Stimulated activated CD4-positive, alpha-beta T cell treated with anti-CD3 and anti-CD28 coated beads, Interleukin-12 subunit alpha, Interleukin-12 subunit beta, amount 100 ng/mL, for 48 hours (primary cell): ENCODE measurements at regions not wholly inside any gene's neighbourhood (a gene's known extent, or its start where the extent isn't known, plus 50 kb on each side); places are given as distances from the start of the nearest gene placed in this dataset.

Experiments
- DNase-seq, 3 donors: peaks; one replicate each; pipeline ENCODE4 v3.0.0-alpha.2; 2020; ENCODE audit warnings: low read depth in 2 of 3, low spot score in 1 of 3

DNA sequence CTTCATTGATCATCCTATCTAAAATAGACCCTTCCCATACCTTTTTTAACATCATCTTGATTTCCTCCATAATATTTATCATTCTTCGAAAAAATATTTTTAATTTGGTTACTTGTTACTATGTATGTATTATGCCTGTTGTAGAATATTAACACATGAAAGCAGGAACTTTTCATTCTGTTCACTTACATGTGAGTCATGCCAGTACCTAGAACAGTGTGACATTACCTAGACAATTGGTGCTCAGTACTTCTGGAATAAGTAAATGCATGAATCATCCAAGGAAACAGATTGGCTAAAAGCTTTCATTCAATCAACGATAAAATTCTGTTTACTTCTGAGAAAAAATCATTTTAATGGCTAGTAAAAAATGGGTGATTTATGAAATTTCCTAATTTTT is 76.4 kb downstream of the CXXC4 start:
- no peak for DNase-seq

DNA sequence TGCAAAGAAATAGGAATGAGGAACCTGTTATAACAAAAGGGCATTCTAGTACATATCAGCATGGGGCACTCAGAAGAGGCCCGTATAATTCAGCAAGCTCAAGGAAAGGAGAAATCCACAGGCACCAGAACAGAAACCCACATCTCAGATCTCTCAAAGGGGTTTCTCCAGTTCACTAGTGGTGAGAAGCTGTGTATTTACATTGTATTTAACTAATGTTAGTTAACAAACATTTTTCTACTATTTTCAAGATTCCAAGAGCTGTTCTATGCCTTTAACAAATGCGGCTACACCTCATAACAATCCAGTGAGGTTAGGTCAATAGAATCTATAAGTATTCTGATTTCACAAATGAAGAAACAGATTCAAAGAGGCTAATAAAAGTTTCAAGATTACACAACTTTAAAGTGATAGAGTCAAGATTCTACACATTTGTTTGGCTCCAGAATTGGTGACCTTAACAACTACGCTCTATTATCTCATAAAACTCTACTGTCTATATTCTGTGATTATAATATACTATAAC is 77.3 kb downstream of the CXXC4 start:
- no peak for DNase-seq

DNA sequence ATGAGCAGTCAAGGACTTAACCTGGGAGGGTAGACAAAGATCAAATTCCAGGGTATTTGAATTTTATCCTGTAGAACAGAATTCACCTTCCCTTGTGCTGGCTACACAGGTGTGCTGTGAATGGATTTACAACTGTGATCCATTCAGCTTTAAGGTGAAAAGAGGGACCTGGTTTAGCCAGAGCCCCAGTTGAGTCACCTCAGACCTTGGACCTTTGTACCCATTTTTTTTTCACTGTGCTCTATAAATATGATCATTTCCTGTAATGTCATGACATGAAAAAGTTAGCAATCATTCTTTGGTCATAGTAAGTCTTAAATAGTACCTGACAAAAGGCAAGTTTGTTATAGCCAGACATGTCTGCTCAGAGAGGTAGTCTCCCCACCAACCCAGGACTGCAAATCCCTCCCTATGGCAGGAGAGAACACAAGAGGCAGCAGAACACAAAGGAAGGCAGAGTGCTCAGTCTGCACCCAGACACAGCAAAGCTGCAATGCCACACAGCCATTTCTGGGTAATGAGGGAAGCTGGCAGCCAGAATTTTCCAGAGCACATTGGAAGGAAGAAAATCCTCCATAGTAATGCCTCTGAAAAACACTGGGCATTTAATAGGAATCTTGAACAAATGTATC is 77.9 kb downstream of the CXXC4 start:
- no peak for DNase-seq

DNA sequence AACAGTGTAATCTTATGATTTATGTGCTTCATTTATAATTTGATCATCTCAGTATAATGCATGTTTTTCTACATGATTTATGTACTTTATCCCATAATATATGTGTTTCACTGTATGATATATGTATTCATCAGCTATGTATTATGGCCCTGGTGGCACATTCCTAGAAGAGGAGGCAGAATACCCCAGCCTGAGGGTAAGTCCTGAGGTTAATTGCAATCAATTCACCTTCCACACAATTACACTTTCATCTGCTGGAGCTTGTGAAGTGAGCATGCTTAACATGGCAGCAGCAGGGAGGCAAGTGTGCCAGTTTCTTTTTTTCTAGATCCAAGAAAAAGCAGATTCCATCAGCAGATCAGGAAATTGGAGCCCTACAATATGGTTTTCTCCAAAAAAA is 81.2 kb downstream of the CXXC4 start:
- DNase-seq, result no peak

DNA sequence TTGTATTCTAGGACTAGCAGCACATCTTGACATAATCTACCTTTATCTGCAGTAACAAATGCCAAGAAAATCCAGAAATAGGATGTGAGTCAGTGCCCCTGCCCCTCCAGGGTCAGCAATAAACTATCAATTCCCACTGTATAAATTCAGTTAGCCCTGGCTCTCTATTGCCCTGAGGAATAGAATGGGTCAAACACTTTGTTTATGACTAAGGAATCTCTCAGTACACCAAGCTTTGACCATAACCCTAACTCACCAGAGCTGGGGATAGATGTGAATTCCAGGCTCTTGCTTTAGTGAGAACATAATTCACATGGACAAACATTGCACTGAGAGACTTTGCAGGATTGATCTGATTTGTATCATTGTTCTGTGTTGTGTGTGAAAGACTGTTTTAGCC is 82.3 kb downstream of the CXXC4 start:
- no peak for DNase-seq

DNA sequence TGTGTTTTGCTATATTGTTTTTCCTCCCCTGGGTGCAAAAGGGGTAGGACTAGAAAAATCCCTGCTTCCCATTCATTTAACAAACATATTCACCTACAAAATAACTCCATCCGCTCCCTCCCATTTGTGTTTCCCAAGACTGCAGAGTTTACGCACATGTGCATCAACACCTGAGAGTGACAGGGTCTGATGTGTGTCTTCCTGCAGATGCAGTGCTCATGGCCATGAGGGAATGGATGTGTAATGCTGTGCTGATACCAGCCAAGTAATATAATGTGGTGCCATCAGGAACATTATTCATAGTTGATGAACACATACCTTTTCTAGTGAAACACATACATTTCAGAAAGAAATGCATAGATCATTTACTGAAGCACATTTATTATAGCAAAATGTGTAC is 83.2 kb downstream of the CXXC4 start:
- DNase-seq, result no peak

DNA sequence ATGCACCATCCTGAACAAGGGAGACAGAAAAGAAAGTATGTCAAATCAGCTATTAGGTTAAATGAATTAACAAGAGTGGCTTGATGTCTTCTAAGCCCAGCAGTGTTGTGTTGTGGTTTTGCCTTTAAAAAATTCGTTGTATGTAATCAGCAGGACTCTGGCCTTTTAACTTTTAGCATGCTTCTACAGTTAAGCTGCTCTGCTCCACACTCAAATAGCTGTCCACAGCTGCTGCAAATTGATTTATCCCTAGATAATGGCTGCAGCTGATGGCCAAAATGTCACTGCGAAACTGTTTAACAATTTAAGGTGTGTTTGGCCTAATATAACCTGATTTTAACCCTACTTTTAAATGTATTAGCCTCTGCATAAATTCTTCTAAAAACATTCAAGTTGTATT is 85.8 kb downstream of the CXXC4 start:
- no peak for DNase-seq

DNA sequence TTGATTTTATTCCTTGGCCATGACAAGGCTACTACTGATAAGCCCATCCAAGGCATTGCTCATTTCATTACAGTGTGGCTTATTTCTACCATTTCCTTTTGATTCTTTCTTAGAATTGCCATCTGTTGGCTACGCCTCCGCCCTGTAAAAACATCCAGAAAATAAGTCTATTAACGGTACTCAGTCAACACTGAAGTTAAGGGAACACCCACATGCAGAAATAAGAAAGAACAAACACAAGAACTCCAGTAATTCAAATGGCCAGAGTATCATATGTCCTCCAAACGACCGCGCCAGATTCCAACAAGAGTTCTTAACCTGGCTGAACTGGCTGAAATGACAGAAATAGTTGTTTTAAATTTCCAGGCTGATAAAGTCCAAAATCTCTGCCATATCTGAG is 90.3 kb downstream of the CXXC4 start:
- no peak for DNase-seq

DNA sequence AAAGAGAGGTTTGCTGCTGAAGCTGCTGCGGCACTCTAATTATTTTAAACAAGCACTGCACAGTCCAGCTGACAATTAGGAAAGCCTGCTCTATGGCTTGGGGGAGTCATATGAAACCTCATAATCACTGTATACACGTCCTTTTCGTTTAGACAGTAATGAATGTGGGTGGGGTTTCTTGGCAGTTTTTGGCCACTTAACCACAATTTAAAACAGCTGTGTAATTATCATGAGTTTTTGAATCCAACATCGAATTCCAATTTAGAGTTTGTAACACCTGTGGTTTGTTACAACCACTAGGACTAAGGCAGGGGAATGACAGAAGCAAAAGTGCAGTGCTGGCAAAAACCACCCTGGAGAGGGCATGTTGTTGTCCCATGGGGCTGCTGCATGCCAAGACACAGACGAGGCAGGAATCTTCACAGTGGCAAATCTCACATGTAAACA is 99.5 kb downstream of the CXXC4 start:
- DNase-seq, result no peak

DNA sequence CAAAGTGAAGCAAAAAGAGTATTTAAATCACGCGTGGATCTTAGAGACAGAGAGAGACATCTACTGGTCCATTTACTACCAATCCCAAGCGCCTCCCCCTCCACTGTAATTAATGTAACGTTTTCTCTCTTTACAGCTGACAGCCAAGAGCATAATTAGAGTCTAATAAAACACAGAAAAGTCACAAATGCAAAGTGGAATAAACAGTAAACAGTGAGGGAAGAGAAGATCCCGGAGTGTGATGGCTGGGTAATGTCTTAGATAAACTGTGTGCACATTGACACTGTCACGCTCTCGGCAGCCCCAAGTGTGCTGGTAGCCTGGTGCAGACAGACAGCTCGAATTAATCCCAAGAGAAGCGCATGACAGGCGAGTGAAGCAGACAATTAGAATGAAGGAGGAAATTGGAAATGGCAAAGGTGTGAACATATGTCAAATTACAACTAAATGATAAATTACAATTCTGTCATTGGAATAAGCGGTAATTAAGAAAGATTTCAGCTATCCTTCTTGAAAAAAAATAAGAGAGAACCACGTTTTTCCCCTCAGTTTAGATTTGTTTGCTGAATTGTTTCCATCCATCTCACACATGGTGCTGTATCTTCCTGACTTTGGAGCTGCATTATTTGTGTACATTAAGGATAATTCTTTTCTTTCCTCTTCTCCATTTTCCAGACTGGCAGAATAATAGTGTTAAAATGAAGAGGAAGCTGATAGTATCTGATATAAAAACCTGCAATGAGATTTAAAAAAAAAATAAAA is 100.1 kb downstream of the CXXC4 start:
- DNase-seq, result no peak

DNA sequence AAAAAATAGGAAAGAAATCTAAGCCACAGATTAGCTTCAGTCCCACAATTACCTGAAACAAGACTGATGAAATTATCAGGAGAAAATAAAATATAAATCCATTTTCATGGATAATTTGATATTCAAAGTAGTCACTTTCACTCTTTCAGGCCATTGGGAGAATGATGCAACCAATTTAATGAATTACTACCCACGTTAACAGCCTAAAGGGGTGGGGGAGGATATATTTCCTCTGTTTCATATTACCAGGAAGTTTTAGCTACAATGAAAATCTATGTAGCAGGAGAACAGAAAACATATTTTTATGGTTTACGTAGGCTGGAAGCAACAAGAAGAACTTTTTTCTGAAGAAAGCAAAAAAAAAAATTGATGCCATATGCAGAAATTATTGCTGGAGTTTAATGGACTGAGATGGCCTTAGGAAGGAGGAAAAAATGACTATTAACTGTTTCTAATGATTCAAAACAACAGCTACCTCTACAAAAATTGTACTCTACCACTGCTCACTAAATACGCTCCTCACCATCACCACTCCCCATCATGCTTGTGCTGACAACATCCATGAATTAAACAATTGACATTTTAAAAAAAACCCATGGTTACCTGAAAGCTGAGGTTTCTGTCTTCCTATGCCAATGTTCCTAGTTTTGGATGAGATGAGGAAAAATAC is 100.9 kb downstream of the CXXC4 start:
- DNase-seq, result no peak

DNA sequence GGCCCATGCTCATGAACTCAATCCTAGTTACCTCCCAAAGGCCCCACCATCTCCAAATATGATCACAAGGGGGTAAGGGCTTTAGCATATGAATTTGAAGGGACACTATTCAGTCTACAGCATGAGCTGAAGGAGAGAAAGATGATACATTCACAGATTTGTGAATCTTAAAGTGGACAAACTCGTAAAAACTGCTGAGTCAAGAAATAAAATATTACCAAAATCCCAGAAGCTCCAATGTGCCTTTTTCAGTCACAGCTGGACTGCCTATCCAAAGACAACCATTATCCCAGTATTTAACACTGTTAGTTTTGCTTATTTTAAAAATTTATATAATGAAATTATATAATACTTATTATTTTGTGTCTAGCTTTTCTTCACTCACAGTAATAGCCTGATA is 109.0 kb downstream of the CXXC4 start:
- DNase-seq, result no peak

DNA sequence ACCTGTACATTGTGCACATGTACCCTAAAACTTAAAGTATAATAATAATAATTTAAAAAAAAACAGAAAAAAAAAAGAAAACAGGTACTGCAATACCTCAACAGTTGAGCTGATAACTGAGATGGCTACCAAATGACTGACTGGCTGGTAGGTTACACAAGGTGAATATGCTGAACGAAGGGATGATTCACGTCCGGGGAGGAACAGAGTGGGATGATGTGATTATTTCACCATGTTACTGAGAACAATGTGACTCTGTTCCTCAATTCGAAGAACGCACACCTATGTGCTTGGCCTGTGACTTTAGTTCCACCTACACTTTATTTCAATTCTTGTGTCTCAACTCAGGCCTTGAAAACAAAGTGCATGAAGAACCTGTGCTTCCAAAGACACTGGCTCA is 111.7 kb downstream of the CXXC4 start:
- no peak for DNase-seq

DNA sequence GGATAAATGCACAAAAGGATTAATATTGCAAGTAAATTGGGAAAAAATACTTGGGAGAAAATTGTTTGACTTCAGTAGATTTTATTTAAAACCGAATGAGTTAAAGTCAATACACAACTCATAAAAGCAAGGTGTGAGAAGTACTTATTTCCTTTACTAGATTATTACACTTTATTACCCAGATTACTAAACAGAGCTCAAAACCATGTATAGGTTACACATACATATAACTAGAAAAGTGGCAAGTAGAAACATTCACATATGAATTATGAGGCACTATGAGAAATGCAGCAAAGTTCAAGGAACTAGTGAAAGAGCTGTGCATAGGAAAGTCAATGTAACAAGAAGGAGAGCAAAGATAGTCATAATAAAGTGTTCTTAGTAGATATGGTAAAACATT is 113.0 kb downstream of the CXXC4 start:
- no peak for DNase-seq

DNA sequence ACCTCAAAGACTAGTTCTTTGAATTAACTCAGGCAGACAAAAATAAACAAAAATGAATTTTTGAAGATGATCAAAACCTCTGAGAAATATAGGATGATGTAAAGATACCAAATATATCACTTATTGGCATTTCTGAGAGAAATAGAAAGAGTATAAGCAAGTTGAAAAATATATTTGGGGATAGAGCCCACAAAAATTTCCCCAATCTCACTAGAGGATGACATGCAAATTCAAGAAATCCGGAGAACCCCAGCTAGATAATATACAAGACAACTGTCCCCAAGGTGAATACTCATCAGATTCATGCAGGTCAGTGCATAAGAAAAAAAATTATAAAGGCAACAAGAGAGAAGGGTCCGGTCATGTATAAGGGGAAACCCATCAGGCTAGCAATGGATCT is 129.1 kb downstream of the CXXC4 start:
- no peak for DNase-seq

DNA sequence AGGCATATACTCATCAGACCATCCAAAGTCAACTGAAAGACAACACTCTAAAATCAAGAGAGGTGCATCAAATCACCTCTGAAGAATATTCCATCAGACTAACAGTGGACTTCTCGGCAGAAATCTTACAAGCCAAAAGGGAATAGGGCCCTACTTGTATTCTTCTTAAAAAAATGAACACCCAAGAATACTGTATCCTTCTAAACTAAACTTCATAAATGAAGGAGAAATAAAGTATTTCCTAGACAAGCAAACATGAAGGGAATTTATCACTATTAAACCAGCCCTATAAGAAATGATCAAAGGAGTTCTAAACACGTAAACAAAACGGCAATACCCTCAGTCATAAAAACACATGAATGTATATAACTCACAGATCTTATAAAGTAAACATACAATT is 141.2 kb downstream of the CXXC4 start:
- no peak for DNase-seq

DNA sequence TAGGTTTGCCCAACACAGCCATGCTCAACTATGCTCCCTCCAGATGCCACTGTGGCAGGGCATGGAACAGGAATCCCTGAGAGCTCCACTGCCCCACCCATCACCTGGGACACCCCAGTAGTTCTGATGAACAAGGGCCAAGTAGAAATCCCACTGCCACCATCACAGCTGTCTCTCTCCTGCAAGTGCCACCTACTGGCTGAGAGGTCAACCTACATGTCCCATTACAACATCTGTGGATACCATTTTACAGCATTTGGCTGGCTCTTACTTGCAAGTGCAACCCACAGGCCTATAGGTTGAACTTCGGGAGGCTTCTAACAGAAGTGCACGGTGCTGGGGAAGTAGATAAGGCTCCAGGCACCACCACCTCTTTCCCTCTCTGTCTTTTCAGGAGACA is 142.5 kb downstream of the CXXC4 start:
- no peak for DNase-seq

DNA sequence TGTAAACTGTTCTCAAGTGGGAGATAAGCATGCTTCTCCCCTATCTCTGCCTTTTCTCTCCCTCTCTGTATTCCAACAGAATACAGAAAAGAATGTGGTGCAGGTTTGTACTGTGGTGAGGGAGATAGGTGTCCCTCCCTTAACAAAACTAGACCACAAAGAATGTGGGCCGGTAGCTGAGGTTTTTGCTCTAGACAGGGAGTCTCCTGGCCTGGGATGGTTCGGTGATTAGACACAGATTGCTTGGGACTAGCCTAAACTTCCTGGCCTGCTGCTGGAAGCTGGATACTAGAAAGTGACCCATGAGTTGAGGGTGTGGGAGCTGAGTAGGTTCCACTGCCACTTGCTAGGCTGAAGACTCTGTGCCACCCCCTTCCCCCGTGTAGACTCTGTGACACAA is 143.0 kb downstream of the CXXC4 start:
- DNase-seq, result no peak

DNA sequence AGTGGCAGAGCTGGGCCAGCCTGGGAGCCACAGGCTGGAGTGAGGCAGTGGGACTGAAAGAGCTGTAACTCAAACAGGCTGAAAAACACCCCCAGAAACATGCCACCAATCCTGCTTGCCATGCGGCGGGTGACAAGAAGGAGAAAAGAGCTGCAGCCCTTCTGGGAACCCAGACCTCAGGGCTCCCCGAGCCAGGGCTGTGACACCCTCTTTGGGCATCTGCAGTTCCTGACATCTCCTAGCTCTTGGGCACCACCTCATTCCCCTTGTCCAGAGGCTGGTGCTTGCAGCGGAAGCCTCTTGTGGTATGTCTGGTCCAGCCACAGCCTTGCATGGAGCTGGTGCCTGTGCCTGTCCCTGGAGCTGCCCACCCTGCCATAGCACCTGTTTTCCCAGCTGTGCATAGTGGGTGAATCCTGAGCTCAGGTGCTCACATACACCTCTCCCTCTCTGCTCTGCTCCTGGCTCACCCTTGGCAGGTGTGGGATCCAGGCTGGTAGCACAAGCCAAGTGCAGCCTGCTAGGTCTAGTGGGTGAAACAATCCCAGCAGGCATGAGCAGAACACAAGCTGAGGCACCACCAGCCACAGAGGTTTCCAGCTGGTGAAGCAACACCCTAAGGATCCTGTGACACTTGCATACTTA is 149.0 kb downstream of the CXXC4 start:
- no peak for DNase-seq

DNA sequence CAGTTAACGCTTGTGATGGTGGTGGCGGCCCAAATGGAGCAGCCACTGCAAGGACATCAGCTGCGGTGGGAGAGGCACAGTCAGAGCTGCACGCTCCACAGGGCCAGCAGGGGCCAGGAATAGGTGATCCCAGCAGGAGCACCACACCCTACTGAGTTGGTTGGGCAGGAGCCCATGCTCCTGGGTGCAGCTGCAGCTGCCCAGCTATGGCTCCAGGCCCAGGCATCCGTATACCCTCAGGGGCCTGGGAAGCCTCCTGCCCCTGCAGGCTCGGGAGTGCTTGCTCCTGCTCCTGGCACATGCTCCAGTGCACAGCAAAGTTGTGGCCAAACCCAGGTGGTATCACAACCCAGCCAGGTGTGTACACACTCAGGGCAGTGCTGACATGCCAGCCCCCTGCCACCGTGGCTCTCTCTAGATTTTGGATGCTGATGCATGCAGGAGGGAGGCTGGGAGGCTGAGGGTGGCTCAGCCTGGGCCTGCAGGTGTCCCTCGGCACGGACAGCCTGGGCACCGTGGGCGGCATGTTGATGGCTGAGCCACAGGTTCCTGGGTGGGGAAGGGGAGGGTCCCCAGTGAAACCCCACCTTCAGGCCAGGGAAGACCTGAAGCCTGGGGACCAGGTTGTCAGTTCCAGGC is 150.2 kb downstream of the CXXC4 start:
- DNase-seq, result no peak

DNA sequence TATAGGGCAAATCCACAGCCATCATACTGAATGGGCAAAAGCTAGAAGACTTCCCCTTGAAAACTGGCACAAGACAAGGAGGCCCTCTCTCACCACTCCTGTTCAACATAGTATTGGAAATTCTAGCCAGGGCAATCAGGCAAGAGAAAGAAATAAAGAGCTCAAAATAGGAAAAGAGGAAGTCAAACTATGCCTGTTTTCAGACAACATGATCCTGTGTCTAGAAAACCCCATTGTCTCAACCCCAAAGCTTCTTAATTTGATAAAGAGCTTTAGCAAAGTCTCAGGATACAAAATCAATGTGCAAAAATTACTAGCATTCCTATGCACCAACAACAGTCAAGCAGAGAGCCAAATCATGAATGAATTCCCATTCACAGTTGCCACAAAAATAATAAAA is 160.3 kb downstream of the CXXC4 start:
- DNase-seq, result no peak
